Gastroesophageal sphincter (tissue), 3 donors: ENCODE measurements at regions not wholly inside any gene's neighbourhood (a gene's known extent, or its start where the extent isn't known, plus 50 kb on each side); places are given as distances from the start of the nearest gene placed in this dataset.

Experiments used
- CTCF ChIP-seq, 4 experiments: fragments of 200-600 bp in 2 of 4; fragments of 450-650 bp in 2 of 4; sonication (generic) in 1 of 4; IDR thresholded peaks; one replicate each; pipeline ENCODE4 v1.5.1; 2017 to 2019; ENCODE audit warnings: antibody characterized with exemption in 4 of 4, mild to moderate bottlenecking in 2 of 4, moderate library complexity in 2 of 4
- EP300 ChIP-seq: sonication (generic); formaldehyde crosslinking; IDR thresholded peaks from one replicate; pipeline ENCODE4 v1.6.1; 2017; ENCODE audit warnings: antibody characterized with exemption, mild to moderate bottlenecking
- POLR2A ChIP-seq, 2 donors: fragments of 450-650 bp; IDR thresholded peaks; one replicate each; pipeline ENCODE4 v1.6.1; 2017; ENCODE audit warnings: antibody characterized with exemption in 2 of 2, mild to moderate bottlenecking in 2 of 2, moderate library complexity in 1 of 2
- POLR2AphosphoS5 ChIP-seq: sonication (generic); formaldehyde crosslinking; IDR thresholded peaks from one replicate; pipeline ENCODE4 v1.6.1; 2017; ENCODE audit warnings: antibody characterized with exemption

GRCh38 chr12:77768558-77768957, 62.1 kb upstream of the NAV3 start:
- no peak for TF ChIP-seq CTCF (IDR thresholded peaks at IDR 0.05)
- TF ChIP-seq POLR2A (IDR thresholded peaks at IDR 0.05) = no peak
- no peak for TF ChIP-seq POLR2AphosphoS5
- TF ChIP-seq EP300 = no peak
